GM12891 (cell line): ENCODE measurements at regions not wholly inside any gene's neighbourhood (a gene's known extent, or its start where the extent isn't known, plus 50 kb on each side); places are given as distances from the start of the nearest gene placed in this dataset.

Source experiments
- DNase-seq: peaks from one replicate; pipeline ENCODE4 v3.0.0; 2011; ENCODE audit warnings: low spot score; ENCODE audit not compliant: insufficient read length
- FAIRE-seq: peaks from 2 replicates; lab custom pipeline; 2011; peaks lifted over from hg19 to GRCh38; lab: Jason Lieb, UNC
- PAX5 ChIP-seq: IDR thresholded peaks from 2 replicates; pipeline ENCODE4 v1.6.1; 2011; ENCODE audit warnings: low read length, moderate library complexity, mild to moderate bottlenecking; ENCODE audit not compliant: insufficient read depth, severe bottlenecking
- POLR2A ChIP-seq: IDR thresholded peaks from 2 replicates; pipeline ENCODE4 v1.6.1; 2011; ENCODE audit warnings: low read depth, low read length, control low read depth
- POLR2AphosphoS5 ChIP-seq: IDR thresholded peaks from 2 replicates; pipeline ENCODE4 v1.6.1; 2011; ENCODE audit warnings: low read depth, low read length, control low read depth
- POU2F2 ChIP-seq: IDR thresholded peaks from 2 replicates; pipeline ENCODE4 v1.6.1; 2011; ENCODE audit warnings: low read depth, mild to moderate bottlenecking, control low read depth, low read length, moderate library complexity
- SPI1 ChIP-seq: IDR thresholded peaks from 2 replicates; pipeline ENCODE4 v1.6.1; 2011; ENCODE audit warnings: low read depth, low read length, control low read depth
- TAF1 ChIP-seq: IDR thresholded peaks from 2 replicates; pipeline ENCODE4 v1.6.1; 2011; ENCODE audit warnings: low read depth, low read length, control low read depth

DNA sequence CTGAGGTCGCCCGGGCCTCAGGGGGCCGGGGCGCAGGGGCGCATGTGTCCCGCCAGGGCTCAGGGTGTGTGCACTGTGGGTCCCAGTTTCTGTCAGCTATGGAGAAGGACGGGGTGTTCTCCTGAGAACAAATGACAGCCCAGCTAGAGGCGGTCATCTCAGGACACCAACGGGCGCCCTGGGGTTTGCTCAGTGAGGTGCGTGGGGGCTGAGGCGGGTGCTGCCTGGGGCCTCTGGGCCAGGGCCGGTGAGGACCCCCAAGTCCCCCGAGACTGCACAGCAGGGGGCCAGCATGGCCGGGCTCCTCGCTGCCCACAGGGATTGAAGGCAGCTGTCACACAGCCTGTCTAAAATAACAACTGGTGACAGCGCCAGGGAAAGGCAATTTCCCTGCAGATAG lies 808.8 kb upstream of the SOX11 start:
- TF ChIP-seq PAX5, result no peak
- no peak for TF ChIP-seq TAF1
- no peak for TF ChIP-seq SPI1
- TF ChIP-seq POU2F2, result no peak
- no peak for TF ChIP-seq POLR2A
- TF ChIP-seq POLR2AphosphoS5, result no peak
- FAIRE-seq, result no peak
- DNase-seq, result no peak

DNA sequence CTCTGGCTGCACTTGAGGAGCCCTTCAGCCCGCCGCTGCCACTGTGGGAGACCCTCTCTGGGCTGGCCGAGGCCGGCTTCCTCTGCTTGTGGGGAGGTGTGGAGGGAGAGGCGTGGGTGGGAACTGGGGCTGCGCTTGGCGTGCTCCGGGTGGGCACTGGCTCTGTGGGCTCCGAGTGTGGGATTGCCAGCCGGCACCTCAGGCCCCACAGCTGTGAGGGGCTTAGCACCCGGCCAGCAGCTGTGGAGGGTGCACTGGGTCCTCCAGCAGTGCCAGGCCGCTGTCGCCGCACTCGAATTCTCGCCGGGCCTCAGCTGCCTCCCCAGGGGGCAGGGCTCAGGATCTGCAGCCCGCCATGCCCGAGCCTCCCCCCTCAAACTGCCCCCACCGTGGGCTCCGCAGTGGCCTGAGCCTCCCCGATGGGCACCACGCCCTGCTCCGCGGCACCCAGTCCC lies 808.0 kb upstream of the SOX11 start:
- DNase-seq (no peak), FAIRE-seq (no peak)
- no peak for TF ChIP-seq POLR2AphosphoS5
- TF ChIP-seq TAF1, result no peak
- TF ChIP-seq POU2F2, result no peak
- no peak for TF ChIP-seq POLR2A
- TF ChIP-seq SPI1, result no peak
- TF ChIP-seq PAX5, result no peak

DNA sequence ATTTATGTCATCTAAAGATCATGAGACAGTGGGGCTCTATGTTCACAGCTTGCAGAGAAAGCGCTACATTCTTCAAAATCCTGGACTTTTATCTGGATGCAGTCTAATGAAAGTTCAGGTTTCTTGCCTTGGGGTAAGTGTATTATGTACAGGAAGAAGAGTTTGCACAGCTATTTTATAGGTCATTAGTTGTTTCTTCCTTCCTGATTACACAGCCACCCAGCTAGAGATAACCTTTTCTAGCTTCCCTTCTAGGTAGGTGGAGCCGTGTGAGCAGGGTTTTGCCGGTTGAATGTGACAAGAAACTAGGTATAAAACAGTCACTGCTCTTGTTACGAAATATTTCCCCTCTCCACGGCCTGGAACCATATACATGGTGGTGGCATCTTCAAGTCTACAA lies 800.8 kb upstream of the SOX11 start:
- DNase-seq (no peak), FAIRE-seq (no peak)
- TF ChIP-seq POLR2AphosphoS5 (no peak), SPI1 (no peak)

DNA sequence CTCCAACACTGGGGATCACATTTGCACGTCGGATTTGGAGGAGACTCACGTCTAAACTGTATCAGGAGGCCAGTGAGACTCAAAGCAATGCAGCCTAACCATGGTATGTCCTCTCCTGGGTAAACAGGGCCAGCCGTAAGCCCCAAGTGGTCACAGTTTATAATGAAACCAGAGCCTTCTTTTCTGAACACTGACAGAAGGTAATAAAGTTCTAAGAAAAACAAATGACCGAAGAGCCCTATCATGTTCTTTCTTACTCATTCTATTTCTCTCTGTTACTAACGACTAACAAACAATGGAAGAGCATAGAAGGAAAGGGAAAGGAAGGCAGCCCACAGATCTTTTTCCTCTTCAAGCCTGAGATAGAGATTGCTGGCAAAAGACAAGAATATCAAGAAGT lies 796.8 kb upstream of the SOX11 start:
- TF ChIP-seq POLR2A (no peak), POLR2AphosphoS5 (no peak), POU2F2 (no peak), TAF1 (no peak), SPI1 (no peak), PAX5 (no peak)
- no peak for FAIRE-seq
- no peak for DNase-seq

DNA sequence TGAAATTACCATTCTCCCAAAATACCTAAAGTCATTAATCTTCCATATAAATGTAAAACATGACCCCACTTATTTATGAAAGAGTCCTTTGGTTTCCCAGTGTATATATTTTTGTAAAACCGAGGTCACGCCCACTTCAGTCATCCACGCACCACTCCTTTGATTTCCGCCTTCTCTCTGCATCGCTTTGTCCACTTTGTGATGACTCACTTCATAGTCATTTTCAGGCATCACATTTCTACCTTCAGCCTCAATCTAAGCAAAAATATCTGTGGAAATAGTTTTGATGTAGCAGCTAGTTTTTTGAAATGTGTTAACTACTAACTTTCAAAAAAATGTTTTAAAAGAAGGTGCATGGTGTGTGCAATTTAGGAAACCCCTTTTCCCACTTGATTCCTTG lies 793.5 kb upstream of the SOX11 start:
- FAIRE-seq (no peak), DNase-seq (no peak)
- no peak for TF ChIP-seq POU2F2
- TF ChIP-seq POLR2A, result no peak
- TF ChIP-seq TAF1, result no peak
- TF ChIP-seq SPI1, result no peak
- TF ChIP-seq PAX5, result no peak
- TF ChIP-seq POLR2AphosphoS5, result no peak

DNA sequence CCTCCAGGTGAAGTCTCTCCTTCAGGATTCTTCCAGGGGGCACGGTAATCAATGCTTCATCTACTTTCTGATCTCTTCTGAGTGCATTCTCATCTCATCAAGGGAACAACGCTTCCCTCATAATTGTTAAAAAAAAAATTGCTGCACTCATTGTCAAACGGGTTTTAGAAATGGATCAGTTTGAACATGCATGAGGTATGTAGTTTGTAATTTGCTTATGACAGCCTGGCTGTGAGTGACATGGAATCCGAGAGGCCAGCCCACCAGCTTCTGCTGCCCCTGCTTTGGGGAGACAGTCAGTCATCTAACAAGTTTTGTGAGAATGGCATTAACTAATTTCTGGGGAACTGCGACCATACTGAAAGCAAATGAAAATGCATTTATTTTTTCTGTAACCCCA lies 791.9 kb upstream of the SOX11 start:
- DNase-seq, result no peak
- no peak for FAIRE-seq
- TF ChIP-seq TAF1, result no peak
- TF ChIP-seq SPI1, result no peak

DNA sequence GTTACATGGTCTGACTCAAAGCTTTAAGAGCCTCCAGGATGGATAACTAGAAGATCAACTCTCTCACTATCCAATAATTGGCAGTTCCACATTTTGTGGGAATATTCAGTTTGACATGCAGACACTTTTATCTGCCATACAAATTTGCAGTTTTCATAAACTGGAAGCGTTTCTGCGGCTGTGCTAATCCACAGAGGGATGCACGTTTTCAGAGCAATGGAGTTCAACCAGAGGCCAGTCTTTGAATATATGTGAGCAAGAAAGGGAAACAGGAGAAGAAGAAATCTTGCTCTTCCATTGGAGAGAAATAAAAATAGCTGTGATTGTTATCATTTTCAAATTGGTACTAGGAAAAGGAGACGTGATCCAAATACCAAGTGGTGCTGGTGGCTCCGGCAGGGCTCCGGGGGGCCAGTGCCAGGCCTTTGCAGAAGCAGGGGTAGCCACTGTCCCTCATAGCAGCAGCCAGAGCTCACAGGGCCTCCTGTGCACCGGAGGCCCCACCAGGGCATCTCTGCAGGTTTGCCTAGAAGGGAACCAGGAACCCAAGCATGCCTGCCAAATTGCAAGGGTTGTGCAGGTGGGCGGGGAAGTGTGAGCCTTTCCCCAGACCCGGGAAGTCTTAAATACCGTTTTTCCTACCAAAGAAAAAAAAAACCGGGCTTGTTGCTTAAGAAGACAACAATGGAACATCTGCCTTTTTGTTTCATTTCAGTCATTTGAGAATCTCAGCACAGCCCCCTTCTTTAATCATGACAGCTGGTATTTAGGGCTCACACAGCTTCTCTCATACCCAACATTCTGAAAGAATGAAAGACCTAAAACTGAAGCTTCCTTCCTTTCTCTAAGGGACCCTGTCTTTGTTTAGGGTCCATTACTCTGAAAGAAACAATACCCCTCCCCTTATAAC lies 791.1 kb upstream of the SOX11 start:
- TF ChIP-seq POLR2A (no peak), POLR2AphosphoS5 (no peak), POU2F2 (no peak), PAX5 (no peak), TAF1 (no peak), SPI1 (no peak)
- DNase-seq (no peak), FAIRE-seq (no peak)

DNA sequence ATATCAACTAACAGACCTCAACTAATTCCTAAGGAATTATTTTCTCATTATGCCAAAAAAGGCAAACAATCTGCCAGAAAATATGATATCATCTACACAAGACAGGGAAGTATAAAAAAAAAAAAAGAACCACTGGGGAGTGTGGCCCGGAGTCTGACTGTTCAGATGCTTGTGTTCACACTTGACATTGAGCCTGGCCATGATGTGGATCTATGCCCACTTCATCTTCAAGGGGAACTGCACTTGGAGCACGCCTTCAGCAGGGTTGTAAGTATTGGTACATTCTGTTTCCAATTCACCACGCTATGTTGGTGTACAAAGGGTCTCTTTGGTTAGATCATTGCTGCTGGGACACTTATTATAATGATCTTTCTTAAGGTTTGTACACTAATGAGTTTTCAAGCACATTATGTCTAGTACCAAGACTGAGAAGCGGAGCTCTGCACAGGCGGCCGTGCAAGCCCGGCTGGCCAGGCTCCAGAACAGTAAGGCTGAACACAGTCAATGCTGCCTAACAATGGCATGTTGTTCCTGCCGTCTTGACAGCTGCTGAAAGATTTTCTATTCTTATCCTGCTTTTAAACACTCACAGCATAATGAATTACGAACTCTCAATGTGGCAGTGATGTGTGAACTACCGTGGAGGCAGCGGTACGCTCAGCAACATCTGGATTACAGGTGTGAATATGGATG lies 788.4 kb upstream of the SOX11 start:
- TF ChIP-seq SPI1, result no peak
- no peak for TF ChIP-seq TAF1
- TF ChIP-seq POLR2A, result no peak
- TF ChIP-seq PAX5, result no peak
- FAIRE-seq, result no peak
- no peak for DNase-seq

DNA sequence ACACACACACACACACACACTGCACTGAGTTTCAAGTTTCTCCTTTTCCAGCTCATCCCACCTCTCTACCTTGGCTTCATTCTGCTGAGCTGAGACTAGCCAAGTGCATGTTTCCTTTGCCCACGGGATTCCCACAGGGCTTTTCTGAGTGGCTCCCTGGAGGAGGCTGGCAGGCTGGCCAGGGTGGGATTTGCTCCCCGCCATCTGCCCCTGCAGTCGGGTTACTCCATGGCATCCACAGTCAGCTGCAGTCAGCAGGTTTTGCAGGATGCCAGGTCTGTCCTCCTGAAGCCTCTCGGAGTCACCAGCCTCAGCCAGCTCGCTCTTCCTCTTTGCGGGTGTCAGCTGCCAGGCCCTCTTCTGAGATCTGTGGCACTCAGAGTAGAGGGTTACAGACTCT lies 783.7 kb upstream of the SOX11 start:
- no peak for FAIRE-seq
- no peak for DNase-seq
- TF ChIP-seq POU2F2, result no peak
- no peak for TF ChIP-seq PAX5
- no peak for TF ChIP-seq POLR2A
- no peak for TF ChIP-seq SPI1
